ENCODE measurements at regions not wholly inside any gene's neighbourhood (a gene's known extent, or its start where the extent isn't known, plus 50 kb on each side); places are given as distances from the start of the nearest gene placed in this dataset.
A peak's percentile ranks its signal among the peaks of the same experiment; 100 is the strongest.
"Not testable (repeated sequence)": the region's sequence is repeated elsewhere in the genome, so short reads cannot be mapped to it uniquely, and the experiment has no call there.

GRCh38 chrX:63179852-63180251, 171.3 kb downstream of the SPIN4 start:
- DNase-seq (ENCODE audit: low spot score) = not testable (repeated sequence)

- not testable (repeated sequence) for DNase-seq (ENCODE audit: low spot score)
These were observed 174.6 kb downstream of the SPIN4 start for GRCh38 chrX:63176578-63176977.

GRCh38 chrX:63173841-63174718, 177.1 kb downstream of the SPIN4 start:
- DNase-seq (ENCODE audit: low spot score) = not testable (repeated sequence)

- DNase-seq (ENCODE audit: low spot score) = not testable (repeated sequence)
These were observed 181.7 kb downstream of the SPIN4 start for GRCh38 chrX:63169416-63169815.

GRCh38 chrX:63168949-63169348, 182.2 kb downstream of the SPIN4 start:
- DNase-seq (ENCODE audit: low spot score) = not testable (repeated sequence)

GRCh38 chrX:63167002-63167401, 184.1 kb downstream of the SPIN4 start:
- DNase-seq (ENCODE audit: low spot score) = not testable (repeated sequence)

GRCh38 chrX:63160994-63161393, 190.1 kb downstream of the SPIN4 start:
- not testable (repeated sequence) for DNase-seq (ENCODE audit: low spot score)

- DNase-seq (ENCODE audit: low spot score) = not testable (repeated sequence)
These were observed 190.8 kb downstream of the SPIN4 start for GRCh38 chrX:63160340-63160739.

- not testable (repeated sequence) for DNase-seq (ENCODE audit: low spot score)
These were observed 205.6 kb downstream of the SPIN4 start for GRCh38 chrX:63145526-63145925.

- DNase-seq (ENCODE audit: low spot score) = not testable (repeated sequence)
These were observed 208.5 kb downstream of the SPIN4 start for GRCh38 chrX:63142588-63142987.

GRCh38 chrX:63135859-63136258, 215.3 kb downstream of the SPIN4 start:
- DNase-seq (ENCODE audit: low spot score) = not testable (repeated sequence)

- peak; percentile 29 for DNase-seq (ENCODE audit: low spot score)
These were observed 222.6 kb downstream of the SPIN4 start for GRCh38 chrX:63128509-63128908.

- no peak for DNase-seq (ENCODE audit: low spot score)
These were observed 235.9 kb downstream of the SPIN4 start for GRCh38 chrX:63115196-63115595.

GRCh38 chrX:63101879-63102620, 249.1 kb downstream of the SPIN4 start:
- DNase-seq (ENCODE audit: low spot score) = no peak

GRCh38 chrX:63058204-63058603, 292.9 kb downstream of the SPIN4 start:
- DNase-seq (ENCODE audit: low spot score) = no peak

- peak; percentile 1 for DNase-seq (ENCODE audit: low spot score)
These were observed 300.9 kb downstream of the SPIN4 start for GRCh38 chrX:63050225-63050624.

GRCh38 chrX:63032811-63033210, 318.3 kb downstream of the SPIN4 start:
- DNase-seq (ENCODE audit: low spot score) = no peak

- no peak for DNase-seq (ENCODE audit: low spot score)
These were observed 337.6 kb downstream of the SPIN4 start for GRCh38 chrX:63013549-63013948.

GRCh38 chrX:63012574-63012973, 338.6 kb downstream of the SPIN4 start:
- peak; percentile 11 for DNase-seq (ENCODE audit: low spot score)

GRCh38 chrX:63000196-63000595, 350.9 kb downstream of the SPIN4 start:
- not testable (repeated sequence) for DNase-seq (ENCODE audit: low spot score)

Measured in SW480 (cell line).